ENCODE measurements at regions not wholly inside any gene's neighbourhood (a gene's known extent, or its start where the extent isn't known, plus 50 kb on each side); places are given as distances from the start of the nearest gene placed in this dataset.

DNA sequence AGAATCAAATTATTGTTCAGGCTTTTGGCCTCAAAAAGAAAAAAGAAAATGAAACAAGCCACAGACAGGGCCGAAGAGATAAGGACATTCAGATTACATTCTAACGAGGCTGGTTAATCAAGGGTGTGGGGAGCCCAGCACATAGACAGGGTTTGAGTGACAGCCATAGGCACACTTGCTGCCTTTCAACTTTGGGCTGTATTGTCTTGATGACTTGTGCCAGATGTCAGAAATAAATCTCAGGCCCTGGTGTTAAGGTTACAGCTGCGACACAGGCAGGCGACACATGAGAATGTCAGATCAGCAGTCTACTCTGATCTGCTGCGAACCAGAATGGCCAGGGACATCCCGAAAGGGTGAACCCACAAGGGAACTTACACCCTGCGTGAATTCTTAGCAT lies 231.2 kb upstream of the ARRDC4 start:
- no peak overlapping the region for H2AFZ ChIP-seq (ENCODE audit: low read length)
- no peaks in the 10 kb centered on the region for H3K9me3 ChIP-seq (ENCODE audit: control insufficient read depth, insufficient read depth, low read depth, low read length)
- no peaks in the 10 kb centered on the region for H4K20me1 ChIP-seq (ENCODE audit: control insufficient read depth, extremely low read depth, insufficient read depth, low read length)
- no peak overlapping the region for H3K4me3 ChIP-seq (replicated peaks in 1 of 4; ENCODE audit: control extremely low read depth in 1 of 4, insufficient read depth in 1 of 4, low read depth in 3 of 4, low read length in 4 of 4)
- no peak overlapping the region for H3K27ac ChIP-seq (ENCODE audit: insufficient read depth, low read length)
- no peaks in the 10 kb centered on the region for H3K4me1 ChIP-seq (ENCODE audit: control insufficient read depth, extremely low read depth, insufficient read depth, low read length)
- H3K4me2 ChIP-seq (ENCODE audit: extremely low read depth, insufficient read depth, low read length) = no peak overlapping the region
- TF ChIP-seq, protein P1, sequence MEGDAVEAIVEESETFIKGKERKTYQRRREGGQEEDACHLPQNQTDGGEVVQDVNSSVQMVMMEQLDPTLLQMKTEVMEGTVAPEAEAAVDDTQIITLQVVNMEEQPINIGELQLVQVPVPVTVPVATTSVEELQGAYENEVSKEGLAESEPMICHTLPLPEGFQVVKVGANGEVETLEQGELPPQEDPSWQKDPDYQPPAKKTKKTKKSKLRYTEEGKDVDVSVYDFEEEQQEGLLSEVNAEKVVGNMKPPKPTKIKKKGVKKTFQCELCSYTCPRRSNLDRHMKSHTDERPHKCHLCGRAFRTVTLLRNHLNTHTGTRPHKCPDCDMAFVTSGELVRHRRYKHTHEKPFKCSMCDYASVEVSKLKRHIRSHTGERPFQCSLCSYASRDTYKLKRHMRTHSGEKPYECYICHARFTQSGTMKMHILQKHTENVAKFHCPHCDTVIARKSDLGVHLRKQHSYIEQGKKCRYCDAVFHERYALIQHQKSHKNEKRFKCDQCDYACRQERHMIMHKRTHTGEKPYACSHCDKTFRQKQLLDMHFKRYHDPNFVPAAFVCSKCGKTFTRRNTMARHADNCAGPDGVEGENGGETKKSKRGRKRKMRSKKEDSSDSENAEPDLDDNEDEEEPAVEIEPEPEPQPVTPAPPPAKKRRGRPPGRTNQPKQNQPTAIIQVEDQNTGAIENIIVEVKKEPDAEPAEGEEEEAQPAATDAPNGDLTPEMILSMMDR (conservative IDR thresholded peaks at IDR 0.05 in 1 of 2, IDR thresholded peaks at IDR 0.05 in 1 of 2; ENCODE audit: low read depth in 1 of 2, low read length in 2 of 2) = no peak
- TF ChIP-seq EZH2 (IDR thresholded peaks at IDR 0.05; ENCODE audit: low read length, missing control alignments) = no peak
- no peak overlapping the region for H3K9ac ChIP-seq (ENCODE audit: insufficient read depth, low read length)
- no peaks in the 10 kb centered on the region for H3K27me3 ChIP-seq (ENCODE audit: control insufficient read depth, insufficient read depth, low read length)
- DNase-seq (ENCODE audit: low read depth in 2 of 2) = no peak
- H3K79me2 ChIP-seq (ENCODE audit: control insufficient read depth, insufficient read depth, low read length) = no peaks in the 10 kb centered on the region
- no peaks in the 10 kb centered on the region for H3K36me3 ChIP-seq (ENCODE audit: control insufficient read depth, insufficient read depth, low read length)

GRCh38 chr15:97730315-97730714 lies 230.2 kb upstream of the ARRDC4 start:
- Histone ChIP-seq H4K20me1 (ENCODE audit: control insufficient read depth, extremely low read depth, insufficient read depth, low read length) (no peaks in the 10 kb centered on the region), H3K9ac (ENCODE audit: insufficient read depth, low read length) (no peak overlapping the region), H2AFZ (ENCODE audit: low read length) (no peak overlapping the region), H3K4me2 (ENCODE audit: extremely low read depth, insufficient read depth, low read length) (no peak overlapping the region), H3K27me3 (ENCODE audit: control insufficient read depth, insufficient read depth, low read length) (no peaks in the 10 kb centered on the region), H3K27ac (ENCODE audit: insufficient read depth, low read length) (no peak overlapping the region), H3K4me1 (ENCODE audit: control insufficient read depth, extremely low read depth, insufficient read depth, low read length) (no peaks in the 10 kb centered on the region), H3K4me3 (replicated peaks in 1 of 4; ENCODE audit: control extremely low read depth in 1 of 4, insufficient read depth in 1 of 4, low read depth in 3 of 4, low read length in 4 of 4) (no peak overlapping the region), H3K79me2 (ENCODE audit: control insufficient read depth, insufficient read depth, low read length) (no peaks in the 10 kb centered on the region), H3K36me3 (ENCODE audit: control insufficient read depth, insufficient read depth, low read length) (no peaks in the 10 kb centered on the region), H3K9me3 (ENCODE audit: control insufficient read depth, insufficient read depth, low read depth, low read length) (no peaks in the 10 kb centered on the region)
- DNase-seq (ENCODE audit: low read depth in 2 of 2) = no peak
- TF ChIP-seq EZH2 (IDR thresholded peaks at IDR 0.05; ENCODE audit: low read length, missing control alignments) = no peak
- TF ChIP-seq, protein P1 (conservative IDR thresholded peaks at IDR 0.05 in 1 of 2, IDR thresholded peaks at IDR 0.05 in 1 of 2; ENCODE audit: low read depth in 1 of 2, low read length in 2 of 2) = no peak

GRCh38 chr15:97731859-97732258 lies 228.6 kb upstream of the ARRDC4 start:
- H3K9ac ChIP-seq (ENCODE audit: insufficient read depth, low read length) = no peak overlapping the region
- no peak for DNase-seq (ENCODE audit: low read depth in 2 of 2)

More at GRCh38 chr15:97731859-97732258, 228.6 kb upstream of the ARRDC4 start:
- no peak for TF ChIP-seq EZH2 (IDR thresholded peaks at IDR 0.05; ENCODE audit: low read length, missing control alignments)
- TF ChIP-seq, protein P1 (conservative IDR thresholded peaks at IDR 0.05 in 1 of 2, IDR thresholded peaks at IDR 0.05 in 1 of 2; ENCODE audit: low read depth in 1 of 2, low read length in 2 of 2) = no peak
- Histone ChIP-seq H4K20me1 (ENCODE audit: control insufficient read depth, extremely low read depth, insufficient read depth, low read length) (no peaks in the 10 kb centered on the region), H2AFZ (ENCODE audit: low read length) (no peak overlapping the region), H3K4me2 (ENCODE audit: extremely low read depth, insufficient read depth, low read length) (no peak overlapping the region), H3K27me3 (ENCODE audit: control insufficient read depth, insufficient read depth, low read length) (no peaks in the 10 kb centered on the region), H3K9me3 (ENCODE audit: control insufficient read depth, insufficient read depth, low read depth, low read length) (no peaks in the 10 kb centered on the region), H3K4me1 (ENCODE audit: control insufficient read depth, extremely low read depth, insufficient read depth, low read length) (no peaks in the 10 kb centered on the region), H3K27ac (ENCODE audit: insufficient read depth, low read length) (no peak overlapping the region), H3K36me3 (ENCODE audit: control insufficient read depth, insufficient read depth, low read length) (no peaks in the 10 kb centered on the region), H3K4me3 (replicated peaks in 1 of 4; ENCODE audit: control extremely low read depth in 1 of 4, insufficient read depth in 1 of 4, low read depth in 3 of 4, low read length in 4 of 4) (no peak overlapping the region), H3K79me2 (ENCODE audit: control insufficient read depth, insufficient read depth, low read length) (no peaks in the 10 kb centered on the region)

Measured in fibroblast of lung (primary cell).